ENCODE measurements at regions not wholly inside any gene's neighbourhood (a gene's known extent, or its start where the extent isn't known, plus 50 kb on each side); places are given as distances from the start of the nearest gene placed in this dataset.

DNA sequence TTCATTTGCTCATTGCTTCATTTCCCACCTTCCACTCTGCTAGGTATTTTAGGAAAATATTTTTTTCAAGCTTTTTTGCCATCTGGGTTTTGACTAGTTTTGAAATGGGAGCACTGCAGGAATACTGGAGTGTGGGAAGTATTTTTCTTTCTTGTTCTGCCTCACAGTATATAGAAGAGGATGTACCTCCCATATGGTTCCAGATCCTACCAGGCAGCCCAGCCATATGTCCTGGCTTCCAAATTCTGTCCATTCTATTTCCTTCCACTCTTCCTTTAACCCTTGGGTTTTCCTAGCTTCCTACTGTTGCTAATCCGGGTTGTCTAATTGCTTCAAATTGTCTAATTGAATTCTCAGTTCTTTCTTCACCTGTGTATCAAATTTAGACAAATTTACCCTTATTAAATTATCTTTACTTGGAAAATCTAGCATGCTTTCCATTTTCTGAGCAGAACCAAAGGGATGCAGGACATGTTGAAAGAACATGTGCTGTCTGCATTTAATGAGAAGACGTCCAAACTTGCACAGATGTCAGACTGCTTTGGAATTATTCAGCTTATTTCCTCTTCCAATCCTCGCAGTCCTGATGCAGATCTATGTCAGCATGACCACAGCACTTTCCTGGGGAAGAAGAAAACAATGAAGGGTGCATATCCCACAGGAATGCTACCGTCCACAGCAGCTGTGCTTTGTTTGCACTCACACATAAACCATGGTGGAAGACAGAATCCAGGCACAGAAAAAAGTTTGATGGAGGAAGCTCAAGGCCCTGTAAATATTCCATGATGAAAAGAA, 1273.9 kb upstream of the MAP3K7 start:
- Histone ChIP-seq H3K79me1 (ENCODE audit: insufficient read depth, low read depth, low read length, poor library complexity, severe bottlenecking) (no peaks in the 10 kb centered on the region), H3K23me2 (ENCODE audit: insufficient read length, low read depth, low read length, poor library complexity, severe bottlenecking) (no peaks in the 10 kb centered on the region), H4K20me1 (ENCODE audit: control insufficient read depth, insufficient read depth, insufficient read length) (no peaks in the 10 kb centered on the region), H3K4me1 (ENCODE audit: insufficient read depth, low read length) (no peaks in the 10 kb centered on the region), H2AFZ (ENCODE audit: low read length) (no peak overlapping the region), H3K14ac (ENCODE audit: insufficient read depth, low read length) (no peak overlapping the region), H3K27me3 (ENCODE audit: insufficient read depth, low read length) (no peaks in the 10 kb centered on the region), H3K4ac (ENCODE audit: low read depth, low read length) (no peak overlapping the region), H3K18ac (ENCODE audit: insufficient read length, low read depth, low read length) (no peak overlapping the region), H2BK120ac (ENCODE audit: low read depth, low read length, poor library complexity, severe bottlenecking) (no peak overlapping the region), H3T11ph (ENCODE audit: low read length) (no peak overlapping the region), H4K5ac (ENCODE audit: insufficient read length, low read depth, low read length) (no peak overlapping the region), H3K9me3 (ENCODE audit: control insufficient read depth, low read depth, low read length) (no peaks in the 10 kb centered on the region), H2BK20ac (ENCODE audit: low read depth, low read length, poor library complexity, severe bottlenecking) (no peak overlapping the region), H3K23ac (ENCODE audit: insufficient read length, low read depth, low read length) (no peak overlapping the region), H4K91ac (ENCODE audit: insufficient read length, low read depth, low read length) (no peak overlapping the region), H2AK5ac (ENCODE audit: insufficient read length, low read length) (no peak overlapping the region), H3K79me2 (ENCODE audit: insufficient read depth, low read length) (0 out of 2 replicates have a peak, but pooled peaks cover 2% of the 10 kb centered on the region), H2BK5ac (ENCODE audit: insufficient read length, low read length) (no peak overlapping the region), H3K9ac (ENCODE audit: extremely low read depth, insufficient read length, low read length) (no peak overlapping the region), H2BK15ac (ENCODE audit: low read depth, low read length) (no peak overlapping the region), H2BK12ac (ENCODE audit: insufficient read length, low read depth, low read length) (no peak overlapping the region), H3K56ac (ENCODE audit: insufficient read length, low read depth, low read length) (no peak overlapping the region), H3K4me2 (ENCODE audit: insufficient read depth, insufficient read length, low read length) (no peak overlapping the region), H4K8ac (replicated peaks; ENCODE audit: insufficient read length, low read depth, low read length) (no peak overlapping the region), H3K27ac (ENCODE audit: insufficient read length, low read depth, low read length) (no peak overlapping the region)
- no peaks in the 10 kb centered on the region for H3K9me3 Mint-ChIP-seq
- no peaks in the 10 kb centered on the region for H3K36me3 Mint-ChIP-seq (ENCODE audit: insufficient read depth in 1 of 3, low read depth in 3 of 3)
- DNase-seq, result no peak
- no CpG with 5 or more reads among the region's 4 CpGs for WGBS (ENCODE audit: extremely low coverage, insufficient read length, low lambda C conversion rate)
- no peak overlapping the region for H3K4me3 Mint-ChIP-seq
- no peaks in the 10 kb centered on the region for H3K27me3 Mint-ChIP-seq (ENCODE audit: low read depth)
- H3K27ac Mint-ChIP-seq, result no peak overlapping the region
- TF ChIP-seq, protein P1, sequence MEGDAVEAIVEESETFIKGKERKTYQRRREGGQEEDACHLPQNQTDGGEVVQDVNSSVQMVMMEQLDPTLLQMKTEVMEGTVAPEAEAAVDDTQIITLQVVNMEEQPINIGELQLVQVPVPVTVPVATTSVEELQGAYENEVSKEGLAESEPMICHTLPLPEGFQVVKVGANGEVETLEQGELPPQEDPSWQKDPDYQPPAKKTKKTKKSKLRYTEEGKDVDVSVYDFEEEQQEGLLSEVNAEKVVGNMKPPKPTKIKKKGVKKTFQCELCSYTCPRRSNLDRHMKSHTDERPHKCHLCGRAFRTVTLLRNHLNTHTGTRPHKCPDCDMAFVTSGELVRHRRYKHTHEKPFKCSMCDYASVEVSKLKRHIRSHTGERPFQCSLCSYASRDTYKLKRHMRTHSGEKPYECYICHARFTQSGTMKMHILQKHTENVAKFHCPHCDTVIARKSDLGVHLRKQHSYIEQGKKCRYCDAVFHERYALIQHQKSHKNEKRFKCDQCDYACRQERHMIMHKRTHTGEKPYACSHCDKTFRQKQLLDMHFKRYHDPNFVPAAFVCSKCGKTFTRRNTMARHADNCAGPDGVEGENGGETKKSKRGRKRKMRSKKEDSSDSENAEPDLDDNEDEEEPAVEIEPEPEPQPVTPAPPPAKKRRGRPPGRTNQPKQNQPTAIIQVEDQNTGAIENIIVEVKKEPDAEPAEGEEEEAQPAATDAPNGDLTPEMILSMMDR (conservative IDR thresholded peaks at IDR 0.05), result no peak
- peaks cover 0 to 2% of the 10 kb centered on the region in 2 experiments; a peak in 1 of 4 replicates for H3K4me1 Mint-ChIP-seq

Measured in H9 (cell line).